NCI-H2227 (cell line): ENCODE measurements at regions not wholly inside any gene's neighbourhood (a gene's known extent, or its start where the extent isn't known, plus 50 kb on each side); places are given as distances from the start of the nearest gene placed in this dataset.
"Not testable (repeated sequence)": the region's sequence is repeated elsewhere in the genome, so short reads cannot be mapped to it uniquely, and the experiment has no call there.

Source experiments
- DNase-seq: peaks from one replicate; lab custom pipeline; 2025; ENCODE audit not compliant: unreplicated experiment; lab: John Stamatoyannopoulos, UW

DNA sequence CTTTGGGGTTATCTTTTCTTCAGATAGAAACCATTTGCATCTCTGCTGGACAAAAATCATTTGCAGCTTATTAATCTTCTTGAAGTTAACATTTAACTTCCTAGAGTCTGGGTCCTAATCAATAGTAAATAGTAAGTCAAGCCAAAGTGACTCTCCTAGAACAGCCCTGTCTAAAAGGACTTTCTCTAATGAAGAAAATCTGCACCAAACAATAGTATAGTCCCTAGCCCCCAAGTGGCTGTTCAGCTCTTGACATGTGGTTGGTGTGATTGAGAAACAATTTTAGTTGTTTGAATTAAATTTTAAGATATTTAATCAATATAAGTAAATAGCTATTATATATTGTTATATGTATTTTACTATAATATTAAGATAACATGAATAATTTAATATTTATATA is 64.6 kb upstream of the SHB start:
- no peak for DNase-seq

DNA sequence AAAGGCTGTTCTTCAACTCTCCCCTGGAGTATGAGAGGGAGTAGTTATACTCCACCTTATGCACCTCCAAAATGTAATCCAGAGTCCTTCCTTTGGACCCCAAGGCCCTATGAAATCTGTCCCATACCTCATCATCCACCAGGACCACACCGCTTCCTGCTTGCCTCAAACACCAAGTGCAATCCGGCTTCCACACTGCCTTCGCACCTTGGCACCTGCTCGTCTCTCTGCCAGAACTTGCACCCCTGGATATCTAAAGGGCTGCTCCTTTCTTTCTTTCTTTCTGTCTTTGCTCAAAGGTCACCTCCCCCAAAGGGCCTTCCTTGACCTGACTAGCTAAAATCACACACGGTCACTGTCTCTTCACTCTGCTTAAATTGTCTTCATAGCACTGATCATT is 63.9 kb upstream of the SHB start:
- DNase-seq = no peak

DNA sequence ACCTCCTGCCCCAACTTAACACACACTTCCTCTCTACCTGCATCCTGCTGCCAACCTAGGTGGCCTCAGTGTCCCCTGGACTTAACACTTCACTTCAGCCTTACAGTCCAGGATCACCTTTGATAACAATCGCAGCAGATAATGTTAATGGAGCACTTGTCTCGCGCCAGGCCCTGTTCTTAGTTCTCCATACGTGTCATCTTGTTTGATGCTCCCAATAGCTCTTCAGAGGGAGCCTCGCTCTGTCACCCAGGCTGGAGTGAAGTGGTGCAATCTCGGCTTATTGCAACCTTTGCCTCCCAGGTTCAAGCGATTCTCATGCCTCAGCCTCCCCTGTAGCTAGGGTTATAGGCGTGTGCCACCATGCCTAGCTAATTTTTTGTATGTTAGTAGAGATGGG is 62.7 kb upstream of the SHB start:
- DNase-seq = no peak

DNA sequence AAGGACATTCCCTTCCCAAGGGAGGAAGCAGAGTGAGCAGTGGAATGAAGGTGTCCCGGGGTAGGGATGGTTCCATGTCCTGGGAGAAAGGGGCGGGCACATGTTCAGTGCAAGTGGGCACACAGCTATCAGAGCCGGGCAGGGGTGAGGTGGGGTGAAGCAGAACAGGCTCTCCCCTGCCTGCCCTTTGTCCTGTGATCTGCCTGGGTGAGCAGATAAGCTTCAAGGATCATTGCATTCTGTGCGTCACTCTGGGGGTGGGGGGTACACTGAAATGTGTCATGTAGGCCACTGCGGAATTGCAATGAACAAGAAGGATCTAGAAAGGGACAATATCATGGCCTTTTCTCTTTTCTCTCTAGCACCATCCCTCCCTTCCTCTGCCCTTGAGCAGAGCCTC is 61.7 kb upstream of the SHB start:
- DNase-seq = no peak

DNA sequence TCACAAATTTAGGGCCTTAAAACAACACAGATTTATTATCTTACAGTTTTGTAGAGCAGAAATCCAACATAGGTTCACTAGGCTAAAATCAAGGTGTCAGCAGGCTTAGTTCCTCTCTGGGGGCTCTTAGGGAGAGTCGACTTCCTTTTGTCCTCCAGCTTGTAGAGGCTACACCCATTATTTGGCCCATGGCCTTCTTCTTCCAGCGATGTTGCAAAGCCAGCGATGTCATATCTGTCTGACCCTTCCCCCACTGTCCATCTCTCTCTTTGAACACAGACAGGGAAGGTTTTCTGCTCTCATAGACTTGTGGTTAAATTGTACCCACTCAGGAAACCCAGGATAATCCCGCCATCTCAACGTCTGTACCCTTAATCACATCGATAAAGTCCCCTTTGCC is 60.3 kb upstream of the SHB start:
- no peak for DNase-seq

DNA sequence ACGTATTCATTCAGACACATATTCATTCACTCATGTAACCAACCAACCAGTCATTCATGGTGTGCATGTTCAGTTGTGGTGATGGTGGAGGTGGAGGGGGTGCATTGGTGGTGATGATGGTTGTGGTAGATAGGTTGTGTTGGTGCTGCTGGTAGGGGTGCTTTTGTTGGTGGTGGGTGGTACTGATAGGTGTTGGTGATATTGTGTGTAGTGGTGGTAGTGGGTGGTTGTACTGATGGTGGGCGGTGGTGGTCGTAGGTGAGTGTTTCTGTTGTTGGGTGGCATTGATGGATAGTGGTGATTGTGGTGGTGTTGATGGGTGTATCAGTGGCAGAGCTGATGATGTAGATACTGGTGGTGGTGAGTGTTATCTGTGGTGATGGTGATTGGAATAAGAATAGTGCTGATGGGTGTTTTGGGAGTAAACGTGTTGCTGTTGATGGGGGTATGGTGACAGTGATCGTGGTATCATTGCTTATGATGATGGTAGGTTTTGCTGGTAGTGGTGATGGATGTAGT is 59.8 kb upstream of the SHB start:
- no peak for DNase-seq

DNA sequence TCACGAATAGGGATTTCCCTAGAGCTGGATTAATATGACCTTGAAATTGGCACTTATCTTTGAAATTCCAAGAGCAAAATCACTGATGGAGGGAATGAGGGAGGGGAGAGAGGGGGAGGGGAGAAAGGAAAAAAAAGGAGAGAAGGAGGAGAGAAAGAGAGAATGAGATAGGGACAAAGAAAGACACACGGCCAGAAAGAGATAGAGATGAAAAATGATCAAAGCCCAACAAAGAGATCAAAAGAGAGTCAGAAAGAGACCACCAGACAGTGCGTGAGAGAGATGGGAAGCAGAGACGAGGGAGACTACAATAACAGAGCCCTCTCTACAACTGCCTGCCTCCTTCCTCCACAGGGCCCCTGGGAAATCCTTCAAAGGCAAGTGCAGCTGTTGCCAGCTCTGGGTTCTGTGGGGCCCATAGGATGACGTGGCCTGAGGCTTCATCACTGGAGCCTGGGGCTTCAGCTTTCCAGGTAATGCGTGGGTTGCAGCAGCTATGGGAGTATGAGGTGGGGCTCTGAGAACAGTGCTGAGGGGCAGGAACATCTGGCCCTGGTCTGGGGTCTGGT is 58.3 kb upstream of the SHB start:
- no peak for DNase-seq

DNA sequence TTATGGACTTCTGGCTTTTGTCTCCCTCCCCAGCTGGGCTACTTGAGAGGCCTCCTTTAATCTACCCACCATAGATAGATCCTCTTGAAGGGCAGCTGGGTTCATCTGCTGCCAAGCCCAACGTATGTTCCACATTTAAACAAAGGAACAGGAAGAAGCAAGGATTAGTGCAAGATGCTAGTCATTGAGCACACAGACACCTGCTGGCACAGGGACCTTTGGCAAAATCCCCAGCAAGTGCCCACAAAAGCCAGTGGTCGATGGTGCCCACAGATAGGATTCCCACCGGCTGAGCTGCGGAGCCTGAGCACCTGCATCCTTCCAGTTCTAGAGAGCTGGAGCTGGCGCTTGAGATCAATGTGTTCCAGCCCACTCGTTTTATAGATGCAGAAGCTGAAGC is 57.7 kb upstream of the SHB start:
- DNase-seq = no peak

DNA sequence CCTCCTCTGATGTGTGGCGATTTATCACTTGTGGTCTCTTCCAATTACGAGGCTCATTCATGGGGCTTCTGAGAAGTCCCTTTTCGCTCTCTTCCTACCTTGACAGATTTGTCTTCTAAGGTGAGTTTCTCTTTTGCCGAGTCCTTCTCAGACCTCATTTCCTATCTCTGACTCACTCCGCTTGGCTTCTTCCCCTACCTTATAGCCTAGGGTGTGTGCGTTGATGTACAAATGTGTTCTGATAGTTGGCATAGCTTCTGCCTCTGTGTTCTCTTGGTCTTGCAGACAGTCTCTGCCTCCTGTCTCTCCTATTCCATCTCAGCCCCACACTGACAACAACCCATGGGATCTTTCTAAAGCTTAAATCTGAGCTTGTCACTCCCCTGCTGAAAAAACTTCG is 56.9 kb upstream of the SHB start:
- DNase-seq = no peak

DNA sequence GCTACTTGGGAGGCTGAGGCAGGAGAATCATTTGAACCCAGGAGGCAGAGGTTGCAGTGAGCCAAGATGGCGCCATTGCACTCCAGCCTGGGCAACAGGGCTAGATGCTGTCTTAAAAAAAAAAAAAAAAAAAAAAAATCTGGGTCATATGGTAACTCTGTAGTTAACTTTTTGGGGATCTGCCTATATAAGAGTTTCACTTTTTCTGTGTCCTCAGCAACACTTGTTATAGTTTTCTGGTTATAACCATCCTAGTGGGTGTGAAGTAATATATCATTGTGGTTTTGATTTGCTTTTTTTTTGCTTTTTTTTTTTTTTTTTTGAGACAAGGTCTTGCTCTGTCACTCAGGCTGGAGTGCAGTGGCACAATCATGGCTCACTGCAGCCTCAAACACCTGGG is 54.3 kb upstream of the SHB start:
- not testable (repeated sequence) for DNase-seq

DNA sequence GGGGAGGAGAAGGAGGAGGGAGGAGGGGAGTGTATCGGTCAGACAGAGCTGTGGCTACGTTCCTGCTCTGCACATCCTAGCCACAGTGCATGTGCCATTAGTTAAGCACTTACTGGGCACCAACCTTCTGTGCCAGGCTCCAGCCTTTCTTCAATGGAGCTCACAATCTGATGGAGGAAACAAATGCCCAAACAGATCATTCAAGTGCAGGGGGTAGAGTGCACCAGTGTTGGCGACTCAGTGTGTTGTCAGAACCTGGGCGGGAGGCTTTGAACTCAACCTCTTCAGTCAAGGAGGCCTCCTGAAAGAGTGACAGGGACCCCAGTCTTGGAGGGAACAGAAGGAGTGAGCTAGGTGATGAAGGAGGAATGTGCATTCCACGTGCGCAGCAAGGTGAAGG is 51.9 kb upstream of the SHB start:
- DNase-seq = no peak

DNA sequence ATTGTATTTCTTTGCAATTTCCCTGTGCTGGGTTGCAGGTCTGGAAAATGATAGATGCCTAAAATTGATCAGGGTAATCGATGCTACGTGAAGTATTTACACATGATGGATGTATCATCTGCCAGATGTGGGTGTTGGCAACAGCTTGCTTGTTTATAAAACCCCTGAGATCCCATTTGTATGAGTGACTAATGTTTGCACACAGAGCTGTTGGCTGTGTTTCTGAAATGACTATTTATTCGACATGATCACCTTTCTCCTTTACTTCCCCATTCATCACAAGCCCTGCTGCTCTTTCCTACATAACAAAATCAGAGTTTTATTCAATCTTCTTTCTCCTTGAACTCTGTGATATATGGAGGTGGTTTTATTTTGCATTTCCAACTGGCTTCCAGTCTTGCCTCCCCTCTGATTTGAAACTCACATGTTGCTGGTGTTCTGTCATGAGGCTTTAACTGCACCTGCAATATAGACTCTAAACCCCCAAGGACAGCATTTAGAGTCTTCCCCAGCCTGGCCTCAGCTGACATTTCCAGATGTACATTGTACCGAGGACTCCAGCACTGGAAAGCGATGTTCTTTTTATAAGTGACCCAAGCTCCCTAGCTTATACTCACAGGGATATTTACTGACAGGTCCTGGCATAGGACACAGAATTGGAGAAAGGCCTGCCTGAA is 50.7 kb upstream of the SHB start:
- no peak for DNase-seq

DNA sequence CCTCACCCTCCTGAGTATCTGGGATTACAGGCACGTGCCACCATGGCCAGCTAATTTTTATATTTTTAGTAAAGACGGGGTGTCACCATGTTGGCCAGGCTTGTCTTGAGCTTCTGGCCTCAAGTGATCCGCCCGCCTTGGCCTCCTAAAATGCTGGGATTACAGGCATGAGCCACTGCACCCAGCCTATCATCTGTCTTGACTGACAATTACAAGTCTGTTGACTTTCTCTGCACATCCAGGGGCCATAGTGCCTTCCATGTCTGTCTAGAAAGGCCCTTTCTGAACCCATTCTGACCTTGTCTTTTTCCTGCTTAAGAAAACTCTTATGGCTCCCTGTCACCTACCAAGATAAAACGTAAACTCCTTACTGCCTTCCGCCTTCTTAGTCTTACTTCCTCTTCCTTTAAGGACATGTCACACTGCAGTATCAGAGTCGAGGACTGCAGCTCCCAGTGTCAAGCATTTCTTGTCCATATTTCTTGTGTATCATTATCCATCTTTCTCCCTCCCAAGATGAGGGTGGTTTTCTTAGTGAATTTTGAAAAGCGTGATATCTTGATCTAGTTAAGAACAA is 49.9 kb upstream of the SHB start:
- DNase-seq = no peak
